Astrocyte of the hippocampus (primary cell): ENCODE measurements at regions not wholly inside any gene's neighbourhood (a gene's known extent, or its start where the extent isn't known, plus 50 kb on each side); places are given as distances from the start of the nearest gene placed in this dataset.

Source experiments
- DNase-seq: peaks from one replicate; pipeline ENCODE4 v3.0.0; 2011; ENCODE audit warnings: low read depth, low spot score

DNA sequence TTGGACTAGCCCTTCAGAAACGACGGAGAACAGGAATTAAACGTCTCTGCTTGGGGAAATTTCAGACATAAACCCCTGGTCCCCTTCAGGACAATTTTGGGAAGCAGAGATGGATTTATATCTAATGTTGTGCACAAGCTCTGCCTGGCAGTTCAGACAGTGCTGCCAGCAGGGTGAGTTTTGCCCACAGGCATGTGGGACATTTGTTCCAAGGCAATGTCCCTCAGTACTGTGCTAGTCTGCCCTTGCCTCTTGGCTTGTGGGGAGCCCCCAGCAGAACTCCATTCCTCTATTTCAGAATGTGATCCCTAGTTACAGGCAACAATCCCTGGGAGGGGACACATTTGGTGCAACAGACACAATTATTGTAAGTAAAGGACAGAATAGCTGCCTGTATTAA lies 76.5 kb upstream of the GPR12 start:
- DNase-seq = no peak

- DNase-seq = no peak
Measured at GRCh38 chr13:26836626-26837025, 76.0 kb upstream of the GPR12 start.

DNA sequence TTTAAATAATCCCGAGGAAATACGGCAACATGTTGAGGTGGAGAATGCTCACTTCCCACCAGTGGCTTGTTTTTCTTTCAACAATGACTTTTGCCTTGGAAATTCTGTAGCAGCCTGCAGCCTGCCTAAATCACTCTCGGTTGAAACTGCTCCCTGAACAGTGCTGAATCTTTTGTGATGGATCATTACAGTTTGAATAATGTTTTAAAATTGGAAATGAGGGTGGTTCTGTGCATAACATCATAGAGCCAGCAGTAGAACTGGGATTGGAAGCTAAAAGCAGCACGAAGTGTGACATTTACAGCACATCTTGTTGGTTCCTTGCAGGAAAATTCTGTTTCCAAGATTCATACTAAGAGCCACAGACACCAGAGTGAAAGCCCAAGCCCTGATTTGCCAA lies 74.1 kb upstream of the GPR12 start:
- no peak for DNase-seq

DNA sequence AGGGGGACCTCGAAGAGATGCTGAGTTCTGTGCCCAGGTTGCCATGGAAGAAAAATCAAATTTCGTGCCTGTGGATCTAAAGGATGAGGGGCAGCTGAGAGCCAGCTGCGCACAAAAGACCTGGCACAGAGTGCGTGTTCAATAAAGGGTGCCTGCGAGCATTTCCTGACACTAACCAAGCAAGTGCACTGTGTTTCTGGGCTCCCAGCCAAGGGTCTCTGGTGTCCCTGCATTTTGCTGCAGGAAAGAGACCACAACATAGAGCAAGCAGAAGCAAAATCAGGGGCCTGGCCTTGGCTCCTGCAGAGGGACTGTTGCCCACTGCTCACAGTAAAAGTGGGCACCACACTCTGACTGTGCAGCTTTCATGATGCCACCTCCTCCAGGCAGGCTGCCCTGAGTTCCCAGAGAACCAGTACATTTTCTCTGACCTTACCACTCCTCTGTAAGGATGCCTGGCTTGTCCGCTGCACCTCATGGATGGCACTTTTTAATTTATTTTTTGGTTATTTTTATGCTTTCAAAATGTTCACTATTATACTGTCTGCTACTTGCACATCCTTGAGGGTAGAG lies 70.8 kb upstream of the GPR12 start:
- DNase-seq = no peak

GRCh38 chr13:26829716-26830115 lies 69.1 kb upstream of the GPR12 start:
- no peak for DNase-seq

GRCh38 chr13:26824581-26824980 lies 64.0 kb upstream of the GPR12 start:
- no peak for DNase-seq

GRCh38 chr13:26822146-26822545 lies 61.6 kb upstream of the GPR12 start:
- no peak for DNase-seq

- no peak for DNase-seq
Measured at GRCh38 chr13:26821672-26822071, 61.1 kb upstream of the GPR12 start.

GRCh38 chr13:26820871-26821270 lies 60.3 kb upstream of the GPR12 start:
- DNase-seq = no peak

DNA sequence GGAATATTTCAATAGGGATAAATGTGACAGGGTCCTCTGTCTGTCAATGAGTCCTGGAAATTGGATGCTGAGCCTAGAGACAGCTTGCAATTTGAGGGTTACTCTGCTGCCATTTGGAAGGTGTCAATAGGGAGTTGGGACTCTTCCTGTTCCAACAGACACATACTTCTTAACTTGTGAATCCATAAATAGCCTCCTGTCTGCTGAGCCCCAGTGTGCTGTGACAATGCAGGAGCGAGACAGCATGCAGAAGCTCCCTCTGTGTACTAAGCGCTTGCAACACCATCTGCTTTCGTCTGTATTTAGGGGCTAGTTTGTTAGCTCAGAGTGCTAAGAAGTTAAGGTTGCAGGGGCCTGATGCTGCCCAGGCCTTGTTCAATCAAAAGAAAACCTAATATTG lies 58.5 kb upstream of the GPR12 start:
- no peak for DNase-seq

DNA sequence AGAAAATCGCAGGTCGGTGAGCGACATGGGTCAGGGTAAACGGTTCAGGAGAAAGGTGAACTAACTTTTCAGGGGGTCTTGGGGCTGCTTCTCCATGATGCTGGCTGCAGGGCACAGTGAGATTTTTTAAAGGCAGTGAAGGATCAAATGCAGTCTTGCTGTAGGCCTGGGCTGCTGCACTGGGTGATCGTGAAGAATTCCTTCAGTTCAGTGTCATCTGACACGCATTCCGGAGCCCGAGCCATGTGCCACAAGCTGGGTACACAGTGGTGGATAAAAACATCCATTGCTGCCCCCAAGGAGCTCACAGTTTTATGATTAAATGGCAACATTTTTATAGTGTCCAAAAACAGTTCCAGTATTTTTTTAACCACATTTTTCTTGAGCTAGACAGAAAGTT lies 56.3 kb upstream of the GPR12 start:
- DNase-seq = no peak

DNA sequence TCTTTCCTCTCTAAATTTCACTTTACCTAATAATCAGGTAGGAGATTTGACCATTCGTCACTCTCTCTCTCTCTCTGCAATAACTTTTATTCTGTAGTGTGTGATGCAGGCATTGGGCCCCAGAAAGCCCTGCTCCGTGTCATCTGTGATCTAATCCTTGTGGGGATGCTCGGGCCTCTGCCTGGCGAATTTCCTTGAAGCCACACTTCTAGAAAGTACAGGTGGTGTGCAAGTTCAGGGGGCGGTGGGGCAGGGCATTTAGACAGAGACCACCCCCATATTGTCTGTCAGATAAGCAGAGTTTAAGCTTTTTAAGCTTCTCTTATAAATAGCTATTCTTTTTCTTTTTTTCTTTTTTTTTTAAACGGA lies 53.4 kb upstream of the GPR12 start:
- DNase-seq = no peak

GRCh38 chr13:26813321-26813979 lies 52.9 kb upstream of the GPR12 start:
- DNase-seq = no peak

DNA sequence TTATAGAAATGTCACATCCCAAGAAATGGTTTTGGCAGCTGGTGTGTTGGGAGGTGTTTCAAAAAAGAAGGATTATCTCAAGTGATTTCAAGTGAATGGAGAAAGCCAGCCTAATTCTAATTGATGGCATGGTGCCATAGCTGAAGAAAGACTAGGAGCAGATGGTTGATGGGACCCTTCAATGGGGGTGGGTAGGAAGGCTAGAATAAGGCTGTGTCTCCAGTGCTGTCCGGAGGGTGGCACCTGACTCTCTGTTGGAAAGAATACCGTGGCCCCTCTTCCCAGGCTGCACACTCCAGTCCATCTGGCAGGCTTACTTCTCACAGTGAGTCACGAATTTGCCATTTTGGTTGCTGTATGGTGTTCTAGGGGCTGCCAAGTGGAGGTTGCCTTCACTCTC lies 51.0 kb upstream of the GPR12 start:
- DNase-seq = no peak
